ENCODE measurements at regions not wholly inside any gene's neighbourhood (a gene's known extent, or its start where the extent isn't known, plus 50 kb on each side); places are given as distances from the start of the nearest gene placed in this dataset.

- peaks cover 19% of the 10 kb centered on the region for H3K9me3 ChIP-seq (ENCODE audit: low read length)
- no peaks in the 10 kb centered on the region for H3K79me2 ChIP-seq (ENCODE audit: low read length)
- H3K27me3 ChIP-seq (ENCODE audit: low read length) = no peaks in the 10 kb centered on the region
- no peaks in the 10 kb centered on the region for H3K36me3 ChIP-seq (ENCODE audit: insufficient read depth, low read length)
- no peaks in the 10 kb centered on the region for H3K9me2 ChIP-seq (replicated peaks; ENCODE audit: insufficient read depth, low read length)
- no peaks in the 10 kb centered on the region for H4K20me1 ChIP-seq (ENCODE audit: insufficient read depth, low read depth, low read length)
- no peaks in the 10 kb centered on the region for H3K4me1 ChIP-seq (ENCODE audit: low read length)
- DNase-seq = no peak
- H3K4me2 ChIP-seq (ENCODE audit: low read depth, low read length, poor library complexity, severe bottlenecking) = no peak overlapping the region
- H3K4me3 ChIP-seq (ENCODE audit: low read length) = no peak overlapping the region
- H3K9ac ChIP-seq (ENCODE audit: low read length) = no peak overlapping the region
- H2AFZ ChIP-seq (ENCODE audit: low read length) = no peak overlapping the region
- H3K27ac ChIP-seq (ENCODE audit: low read length) = no peak overlapping the region
Observed at GRCh38 chr3:83882701-83883100, 1076.1 kb upstream of the CADM2 start.

GRCh38 chr3:83890039-83890762, 1068.6 kb upstream of the CADM2 start:
- Histone ChIP-seq H2AFZ (ENCODE audit: low read length) (no peak overlapping the region), H4K20me1 (ENCODE audit: insufficient read depth, low read depth, low read length) (no peaks in the 10 kb centered on the region), H3K4me2 (ENCODE audit: low read depth, low read length, poor library complexity, severe bottlenecking) (no peak overlapping the region), H3K79me2 (ENCODE audit: low read length) (no peaks in the 10 kb centered on the region), H3K4me1 (ENCODE audit: low read length) (no peaks in the 10 kb centered on the region), H3K27me3 (ENCODE audit: low read length) (no peaks in the 10 kb centered on the region), H3K36me3 (ENCODE audit: insufficient read depth, low read length) (no peaks in the 10 kb centered on the region), H3K9ac (ENCODE audit: low read length) (no peak overlapping the region), H3K4me3 (ENCODE audit: low read length) (no peak overlapping the region), H3K9me2 (replicated peaks; ENCODE audit: insufficient read depth, low read length) (no peaks in the 10 kb centered on the region), H3K9me3 (ENCODE audit: low read length) (peaks cover 22% of the 10 kb centered on the region), H3K27ac (ENCODE audit: low read length) (no peak overlapping the region)
- DNase-seq = no peak

- H3K9ac ChIP-seq (ENCODE audit: low read length) = no peak overlapping the region
- H2AFZ ChIP-seq (ENCODE audit: low read length) = no peak overlapping the region
- H3K4me1 ChIP-seq (ENCODE audit: low read length) = no peaks in the 10 kb centered on the region
- no peak overlapping the region for H3K4me2 ChIP-seq (ENCODE audit: low read depth, low read length, poor library complexity, severe bottlenecking)
- no peak overlapping the region for H3K27ac ChIP-seq (ENCODE audit: low read length)
- no peaks in the 10 kb centered on the region for H3K36me3 ChIP-seq (ENCODE audit: insufficient read depth, low read length)
- H3K4me3 ChIP-seq (ENCODE audit: low read length) = no peak overlapping the region
- peaks cover 23% of the 10 kb centered on the region for H3K9me3 ChIP-seq (ENCODE audit: low read length)
- H3K27me3 ChIP-seq (ENCODE audit: low read length) = no peaks in the 10 kb centered on the region
- H3K79me2 ChIP-seq (ENCODE audit: low read length) = no peaks in the 10 kb centered on the region
- no peak for DNase-seq
- no peaks in the 10 kb centered on the region for H4K20me1 ChIP-seq (ENCODE audit: insufficient read depth, low read depth, low read length)
- H3K9me2 ChIP-seq (replicated peaks; ENCODE audit: insufficient read depth, low read length) = no peaks in the 10 kb centered on the region
Observed at GRCh38 chr3:83890763-83891135, 1068.0 kb upstream of the CADM2 start.

- no peak overlapping the region for H2AFZ ChIP-seq (ENCODE audit: low read length)
- no peak overlapping the region for H3K27ac ChIP-seq (ENCODE audit: low read length)
- peaks cover 29% of the 10 kb centered on the region for H3K9me3 ChIP-seq (ENCODE audit: low read length)
- H3K4me1 ChIP-seq (ENCODE audit: low read length) = no peaks in the 10 kb centered on the region
- H3K79me2 ChIP-seq (ENCODE audit: low read length) = no peaks in the 10 kb centered on the region
- H3K4me2 ChIP-seq (ENCODE audit: low read depth, low read length, poor library complexity, severe bottlenecking) = no peak overlapping the region
- no peak overlapping the region for H3K4me3 ChIP-seq (ENCODE audit: low read length)
- H4K20me1 ChIP-seq (ENCODE audit: insufficient read depth, low read depth, low read length) = no peaks in the 10 kb centered on the region
- no peak for DNase-seq
- H3K9me2 ChIP-seq (replicated peaks; ENCODE audit: insufficient read depth, low read length) = no peaks in the 10 kb centered on the region
- H3K9ac ChIP-seq (ENCODE audit: low read length) = no peak overlapping the region
- no peaks in the 10 kb centered on the region for H3K27me3 ChIP-seq (ENCODE audit: low read length)
- no peaks in the 10 kb centered on the region for H3K36me3 ChIP-seq (ENCODE audit: insufficient read depth, low read length)
Observed at GRCh38 chr3:83894223-83894622, 1064.6 kb upstream of the CADM2 start.

- H3K4me2 ChIP-seq (ENCODE audit: low read depth, low read length, poor library complexity, severe bottlenecking) = no peak overlapping the region
- no peak overlapping the region for H3K9ac ChIP-seq (ENCODE audit: low read length)
- no peaks in the 10 kb centered on the region for H3K27me3 ChIP-seq (ENCODE audit: low read length)
- H4K20me1 ChIP-seq (ENCODE audit: insufficient read depth, low read depth, low read length) = no peaks in the 10 kb centered on the region
- H3K4me1 ChIP-seq (ENCODE audit: low read length) = no peaks in the 10 kb centered on the region
- no peak overlapping the region for H3K27ac ChIP-seq (ENCODE audit: low read length)
- no peak overlapping the region for H3K4me3 ChIP-seq (ENCODE audit: low read length)
- no peaks in the 10 kb centered on the region for H3K9me2 ChIP-seq (replicated peaks; ENCODE audit: insufficient read depth, low read length)
- no peak overlapping the region for H2AFZ ChIP-seq (ENCODE audit: low read length)
- H3K36me3 ChIP-seq (ENCODE audit: insufficient read depth, low read length) = no peaks in the 10 kb centered on the region
- peaks cover 29% of the 10 kb centered on the region for H3K9me3 ChIP-seq (ENCODE audit: low read length)
- H3K79me2 ChIP-seq (ENCODE audit: low read length) = no peaks in the 10 kb centered on the region
- DNase-seq = no peak
Observed at GRCh38 chr3:83895892-83896291, 1062.9 kb upstream of the CADM2 start.

GRCh38 chr3:83902787-83903533, 1055.8 kb upstream of the CADM2 start:
- H3K9me2 ChIP-seq (replicated peaks; ENCODE audit: insufficient read depth, low read length) = no peaks in the 10 kb centered on the region
- no peaks in the 10 kb centered on the region for H3K27me3 ChIP-seq (ENCODE audit: low read length)
- H3K9ac ChIP-seq (ENCODE audit: low read length) = no peak overlapping the region
- H3K4me1 ChIP-seq (ENCODE audit: low read length) = no peaks in the 10 kb centered on the region
- H3K4me2 ChIP-seq (ENCODE audit: low read depth, low read length, poor library complexity, severe bottlenecking) = no peak overlapping the region
- H3K9me3 ChIP-seq (ENCODE audit: low read length) = peaks cover 40% of the 10 kb centered on the region
- no peak overlapping the region for H3K27ac ChIP-seq (ENCODE audit: low read length)
- H4K20me1 ChIP-seq (ENCODE audit: insufficient read depth, low read depth, low read length) = no peaks in the 10 kb centered on the region
- no peak for DNase-seq
- no peaks in the 10 kb centered on the region for H3K79me2 ChIP-seq (ENCODE audit: low read length)
- no peak overlapping the region for H3K4me3 ChIP-seq (ENCODE audit: low read length)
- H3K36me3 ChIP-seq (ENCODE audit: insufficient read depth, low read length) = no peaks in the 10 kb centered on the region
- no peak overlapping the region for H2AFZ ChIP-seq (ENCODE audit: low read length)

GRCh38 chr3:83913381-83913780, 1045.4 kb upstream of the CADM2 start:
- Histone ChIP-seq H4K20me1 (ENCODE audit: insufficient read depth, low read depth, low read length) (no peaks in the 10 kb centered on the region), H3K27me3 (ENCODE audit: low read length) (no peaks in the 10 kb centered on the region), H3K79me2 (ENCODE audit: low read length) (no peaks in the 10 kb centered on the region), H3K9ac (ENCODE audit: low read length) (no peak overlapping the region), H3K36me3 (ENCODE audit: insufficient read depth, low read length) (no peaks in the 10 kb centered on the region), H3K27ac (ENCODE audit: low read length) (no peak overlapping the region), H2AFZ (ENCODE audit: low read length) (no peak overlapping the region), H3K4me3 (ENCODE audit: low read length) (no peak overlapping the region), H3K4me1 (ENCODE audit: low read length) (no peaks in the 10 kb centered on the region), H3K9me3 (ENCODE audit: low read length) (peaks cover 23% of the 10 kb centered on the region), H3K9me2 (replicated peaks; ENCODE audit: insufficient read depth, low read length) (no peaks in the 10 kb centered on the region), H3K4me2 (ENCODE audit: low read depth, low read length, poor library complexity, severe bottlenecking) (no peak overlapping the region)
- no peak for DNase-seq

GRCh38 chr3:83926291-83926690, 1032.5 kb upstream of the CADM2 start:
- no peak for DNase-seq
- H3K4me2 ChIP-seq (ENCODE audit: low read depth, low read length, poor library complexity, severe bottlenecking) = no peak overlapping the region
- H3K9ac ChIP-seq (ENCODE audit: low read length) = no peak overlapping the region
- no peak overlapping the region for H3K27ac ChIP-seq (ENCODE audit: low read length)
- H3K4me1 ChIP-seq (ENCODE audit: low read length) = no peaks in the 10 kb centered on the region
- H3K27me3 ChIP-seq (ENCODE audit: low read length) = no peaks in the 10 kb centered on the region
- H2AFZ ChIP-seq (ENCODE audit: low read length) = no peak overlapping the region
- no peaks in the 10 kb centered on the region for H3K79me2 ChIP-seq (ENCODE audit: low read length)
- no peaks in the 10 kb centered on the region for H3K36me3 ChIP-seq (ENCODE audit: insufficient read depth, low read length)
- peaks cover 33% of the 10 kb centered on the region for H3K9me3 ChIP-seq (ENCODE audit: low read length)
- H3K9me2 ChIP-seq (replicated peaks; ENCODE audit: insufficient read depth, low read length) = no peaks in the 10 kb centered on the region
- no peaks in the 10 kb centered on the region for H4K20me1 ChIP-seq (ENCODE audit: insufficient read depth, low read depth, low read length)
- H3K4me3 ChIP-seq (ENCODE audit: low read length) = no peak overlapping the region

Measured in Karpas-422 (cell line).